A549 (cell line): ENCODE measurements at regions not wholly inside any gene's neighbourhood (a gene's known extent, or its start where the extent isn't known, plus 50 kb on each side); places are given as distances from the start of the nearest gene placed in this dataset.

ENCODE experiments used
- ATAC-seq, 2 experiments: fragments of 200-7000 bp in 1 of 2; fragments of >200 bp in 1 of 2; cut with Nextera tagmentation in 1 of 2; cut with Tn5 transposase in 1 of 2; 3 replicates each; pipeline versions ENCODE4 v1.8.0 to v1.9.1; 2018 to 2020; ENCODE audit warnings: mild to moderate bottlenecking in 1 of 2, moderate library complexity in 1 of 2
- CTCF ChIA-PET: fragments of 300-600 bp; sonication (Branson Sonifier 250); formaldehyde crosslinking; extraction: SDS; loops from one replicate; lab custom pipeline; 2021; ENCODE audit warnings: antibody characterized with exemption, inconsistent platforms; lab: Yijun Ruan, JAX
- POLR2A ChIA-PET: fragments of 350-600 bp; formaldehyde crosslinking; extraction: SDS; loops from one replicate; lab custom pipeline; 2021; ENCODE audit warnings: antibody characterized with exemption, inconsistent platforms; lab: Yijun Ruan, JAX
- DNase-seq, 2 experiments: peaks; one replicate each; pipeline versions ENCODE4 v3.0.0 to v3.0.0-alpha.2; 2011 to 2016; ENCODE audit warnings: low read depth in 1 of 2, low spot score in 1 of 2
- FAIRE-seq: peaks from 2 replicates; lab custom pipeline; 2011; peaks lifted over from hg19 to GRCh38; lab: Jason Lieb, UNC
- H3K27ac ChIP-seq, 2 experiments: fragments of >200 bp; sonication (Bioruptor Twin); formaldehyde crosslinking; 3 replicates each; pipeline ENCODE4 v1.5.1; 2016 to 2017
- H3K4me1 ChIP-seq: fragments of >200 bp; sonication (Bioruptor Twin); formaldehyde crosslinking; 3 replicates; pipeline ENCODE4 v1.6.1; 2016
- H3K4me2 ChIP-seq: fragments of >200 bp; sonication (Bioruptor Twin); formaldehyde crosslinking; 3 replicates; pipeline ENCODE4 v1.6.1; 2016
- H3K4me3 ChIP-seq: fragments of >200 bp; sonication (Bioruptor Twin); formaldehyde crosslinking; 3 replicates; pipeline ENCODE4 v1.5.1; 2016
- H3K9me3 ChIP-seq: fragments of >200 bp; sonication (Bioruptor Twin); formaldehyde crosslinking; 3 replicates; pipeline ENCODE4 v1.6.1; 2016
- BHLHE40 ChIP-seq: IDR thresholded peaks from 2 replicates; pipeline ENCODE4 v1.6.1; 2012; ENCODE audit warnings: low read depth, low read length, inconsistent platforms
- CEBPB ChIP-seq, 2 experiments: fragments of >200 bp in 1 of 2; sonication (Bioruptor Twin) in 1 of 2; formaldehyde crosslinking in 1 of 2; IDR thresholded peaks; 2 replicates each; pipeline ENCODE4 v1.6.1; 2012 to 2016
- CHD2 ChIP-seq: fragments of 150-350 bp; IDR thresholded peaks from 2 replicates; pipeline ENCODE4 v1.6.1; 2014; ENCODE audit warnings: low read length; ENCODE audit not compliant: partially characterized antibody
- EHF ChIP-seq: fragments of 250-450 bp; sonication (Bioruptor Pico); IDR thresholded peaks from 2 replicates; pipeline ENCODE4 v1.5.0; 2020; ENCODE audit warnings: mild to moderate bottlenecking
- EP300 ChIP-seq, 2 experiments: fragments of >200 bp; sonication (Bioruptor Twin); formaldehyde crosslinking; IDR thresholded peaks; 2 replicates in 1 of 2; 3 replicates in 1 of 2; pipeline ENCODE4 v1.6.1; 2016 to 2017
- ESRRA ChIP-seq: fragments of 150-350 bp; IDR thresholded peaks from 2 replicates; pipeline ENCODE4 v1.6.1; 2014; ENCODE audit warnings: mild to moderate bottlenecking, low read length, borderline replicate concordance
- GATA3 ChIP-seq: IDR thresholded peaks from 2 replicates; pipeline ENCODE4 v1.6.1; 2012; ENCODE audit warnings: borderline replicate concordance
- HDAC2 ChIP-seq: fragments of 200-600 bp; sonication (generic); IDR thresholded peaks from 2 replicates; pipeline ENCODE4 v1.6.1; 2016
- HEYL ChIP-seq: fragments of 250-450 bp; sonication (Bioruptor Pico); IDR thresholded peaks from 2 replicates; pipeline ENCODE4 v1.8.0; 2021; ENCODE audit warnings: mild to moderate bottlenecking, moderate library complexity
- HMGXB4 ChIP-seq: fragments of 250-450 bp; sonication (Bioruptor Pico); IDR thresholded peaks from 2 replicates; pipeline ENCODE4 v1.5.0; 2021; ENCODE audit warnings: mild to moderate bottlenecking, moderate library complexity, borderline replicate concordance
- JUN ChIP-seq, 2 experiments: fragments of >200 bp; sonication (Bioruptor Twin); formaldehyde crosslinking; IDR thresholded peaks; 2 replicates in 1 of 2; 3 replicates in 1 of 2; pipeline ENCODE4 v1.6.1; 2016 to 2017
- KDM5A ChIP-seq: fragments of 200-600 bp; sonication (generic); IDR thresholded peaks from 2 replicates; pipeline ENCODE4 v1.6.1; 2016; ENCODE audit warnings: antibody characterized with exemption, mild to moderate bottlenecking
- MAZ ChIP-seq: fragments of 150-350 bp; IDR thresholded peaks from 2 replicates; pipeline ENCODE4 v1.6.1; 2014; ENCODE audit warnings: antibody characterized with exemption, low read depth, low read length, borderline replicate concordance
- MYC ChIP-seq: IDR thresholded peaks from 2 replicates; pipeline ENCODE4 v1.6.1; 2012; ENCODE audit warnings: mild to moderate bottlenecking, inconsistent platforms, low read length, improper control_type of control experiment, borderline replicate concordance
- NPAS2 ChIP-seq: fragments of 250-450 bp; sonication (Bioruptor Pico); IDR thresholded peaks from 2 replicates; pipeline ENCODE4 v1.8.0; 2022; ENCODE audit warnings: mild to moderate bottlenecking, moderate library complexity, borderline replicate concordance
- PBX3 ChIP-seq: IDR thresholded peaks from 2 replicates; pipeline ENCODE4 v1.6.1; 2012
- PHF8 ChIP-seq: fragments of 200-600 bp; sonication (generic); IDR thresholded peaks from 2 replicates; pipeline ENCODE4 v1.6.1; 2016; ENCODE audit warnings: low read depth, mild to moderate bottlenecking, antibody characterized with exemption, moderate library complexity, borderline replicate concordance
- POLR2A ChIP-seq: IDR thresholded peaks from 2 replicates; pipeline ENCODE4 v1.6.1; 2012; ENCODE audit warnings: mild to moderate bottlenecking, low read length
- POLR2AphosphoS2 ChIP-seq: conservative IDR thresholded peaks from 2 replicates; pipeline ENCODE4 v1.6.1; 2012; ENCODE audit warnings: low read length, improper control_type of control experiment, inconsistent platforms
- RAD21 ChIP-seq, 2 experiments: fragments of >200 bp in 1 of 2; sonication (Bioruptor Twin) in 1 of 2; formaldehyde crosslinking in 1 of 2; IDR thresholded peaks in 1 of 2; conservative IDR thresholded peaks in 1 of 2; 2 replicates in 1 of 2; 3 replicates in 1 of 2; pipeline ENCODE4 v1.6.1; 2012 to 2018; ENCODE audit warnings: inconsistent platforms in 1 of 2
- RARB ChIP-seq: fragments of 250-450 bp; sonication (Bioruptor Pico); IDR thresholded peaks from 2 replicates; pipeline ENCODE4 v1.8.0; 2021; ENCODE audit warnings: mild to moderate bottlenecking, moderate library complexity
- TP53 ChIP-seq: fragments of 250-450 bp; sonication (Bioruptor Pico); IDR thresholded peaks from 2 replicates; pipeline ENCODE4 v1.5.0; 2021; ENCODE audit warnings: mild to moderate bottlenecking, moderate library complexity
- ZC3H11A ChIP-seq: fragments of 450-650 bp; IDR thresholded peaks from 2 replicates; pipeline ENCODE4 v1.6.1; 2014; ENCODE audit warnings: antibody characterized with exemption, mild to moderate bottlenecking
- WGBS: methylation state at CpG from one replicate; pipeline ENCODE4 v1.1.6; 2017; ENCODE audit errors: missing lambda C conversion rate; 5-methylcytosine and 5-hydroxymethylcytosine counted together
- TF ChIP-seq, protein P1 (sequence below): fragments of >200 bp; sonication (Bioruptor Twin); formaldehyde crosslinking; IDR thresholded peaks from 2 replicates; pipeline ENCODE4 v1.6.1; 2016
- TF ChIP-seq, protein P2 (sequence below): fragments of 200-600 bp; sonication (generic); IDR thresholded peaks from 2 replicates; pipeline ENCODE4 v1.6.1; 2016; ENCODE audit warnings: antibody characterized with exemption, mild to moderate bottlenecking, moderate library complexity

DNA sequence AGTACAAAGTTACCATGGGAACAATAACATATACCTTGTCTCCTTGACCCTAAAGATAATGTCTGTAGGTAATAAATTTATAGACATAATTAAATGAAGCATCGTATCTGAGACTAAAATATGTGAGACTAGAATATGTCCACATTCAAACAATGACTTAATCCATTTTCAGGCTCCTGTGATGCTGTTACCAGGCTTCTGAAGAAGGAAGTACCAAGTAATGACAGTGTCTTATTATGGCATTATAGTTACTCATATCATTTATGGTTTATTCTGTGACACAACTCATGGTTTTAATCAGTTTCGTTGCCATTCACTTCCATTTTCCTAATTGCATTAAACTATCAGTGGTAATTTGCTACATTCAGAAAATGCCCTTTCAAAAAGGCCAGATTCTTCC, 100.6 kb upstream of the GPM6B start:
- ATAC-seq = no peak
- DNase-seq = no peak
- H3K4me2 ChIP-seq = no peak overlapping the region
- POLR2A ChIA-PET = no interaction called here
- WGBS = 14% methylated on average over 2 of the region's 2 CpGs
- no peak overlapping the region for H3K27ac ChIP-seq
- FAIRE-seq = no peak
- no peaks in the 10 kb centered on the region for H3K4me1 ChIP-seq
- TF ChIP-seq PBX3 = no peak
- no peak for TF ChIP-seq MAZ
- no peak for TF ChIP-seq JUN (IDR thresholded peaks at IDR 0.05)
- TF ChIP-seq, protein P1, sequence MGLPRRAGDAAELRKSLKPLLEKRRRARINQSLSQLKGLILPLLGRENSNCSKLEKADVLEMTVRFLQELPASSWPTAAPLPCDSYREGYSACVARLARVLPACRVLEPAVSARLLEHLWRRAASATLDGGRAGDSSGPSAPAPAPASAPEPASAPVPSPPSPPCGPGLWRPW = no peak
- no peak for TF ChIP-seq NPAS2 (CRISPR knock-in tag)
- TF ChIP-seq, all 56 proteins: peak for 0
- CTCF ChIA-PET = no interaction called here
- Histone ChIP-seq H3K9me3 (no peaks in the 10 kb centered on the region), H3K4me3 (no peak overlapping the region)

DNA sequence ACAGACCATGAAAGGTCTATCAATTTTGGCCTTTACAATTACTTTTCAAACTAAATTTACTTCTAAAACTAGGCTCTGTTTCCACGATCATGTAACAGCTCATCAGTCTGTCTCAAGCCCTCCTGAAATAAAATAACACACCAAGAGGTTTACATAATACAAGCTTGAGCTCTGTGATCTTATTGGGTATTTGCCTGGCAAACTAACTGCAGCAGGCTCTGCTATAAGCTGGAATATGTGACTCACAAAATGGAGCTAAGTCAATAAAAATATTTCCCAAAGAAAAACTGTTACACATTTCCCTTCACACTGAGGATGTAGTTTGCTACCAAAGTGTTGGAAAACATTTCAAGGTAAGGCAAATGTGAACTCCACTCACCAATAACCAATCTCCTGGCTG, 94.7 kb upstream of the GPM6B start:
- Histone ChIP-seq H3K4me3 (no peak overlapping the region), H3K4me2 (no peak overlapping the region), H3K27ac (no peak overlapping the region), H3K4me1 (no peaks in the 10 kb centered on the region), H3K9me3 (no peaks in the 10 kb centered on the region)
- ChIA-PET CTCF (interaction anchor here (0.7 kb wide), 1 partner anchor 14 kb away, joined by 3 read pairs; no protein-coding TSS in a partner anchor), POLR2A (no interaction called here)
- ATAC-seq (no peak), DNase-seq (no peak), FAIRE-seq (no peak)
- 29% methylated on average over 1 of the region's 1 CpG for WGBS
- TF ChIP-seq ZC3H11A (no peak), JUN (IDR thresholded peaks at IDR 0.05) (no peak), RARB (no peak), HDAC2 (no peak), PHF8 (no peak), EP300 (IDR thresholded peaks at IDR 0.05) (no peak), PBX3 (no peak), CHD2 (no peak), POLR2A (no peak), KDM5A (no peak), GATA3 (no peak), ESRRA (no peak), HEYL (CRISPR knock-in tag) (no peak), TP53 (no peak), EHF (CRISPR knock-in tag) (no peak), CEBPB (IDR thresholded peaks at IDR 0.05) (no peak)
- TF ChIP-seq, protein P2, sequence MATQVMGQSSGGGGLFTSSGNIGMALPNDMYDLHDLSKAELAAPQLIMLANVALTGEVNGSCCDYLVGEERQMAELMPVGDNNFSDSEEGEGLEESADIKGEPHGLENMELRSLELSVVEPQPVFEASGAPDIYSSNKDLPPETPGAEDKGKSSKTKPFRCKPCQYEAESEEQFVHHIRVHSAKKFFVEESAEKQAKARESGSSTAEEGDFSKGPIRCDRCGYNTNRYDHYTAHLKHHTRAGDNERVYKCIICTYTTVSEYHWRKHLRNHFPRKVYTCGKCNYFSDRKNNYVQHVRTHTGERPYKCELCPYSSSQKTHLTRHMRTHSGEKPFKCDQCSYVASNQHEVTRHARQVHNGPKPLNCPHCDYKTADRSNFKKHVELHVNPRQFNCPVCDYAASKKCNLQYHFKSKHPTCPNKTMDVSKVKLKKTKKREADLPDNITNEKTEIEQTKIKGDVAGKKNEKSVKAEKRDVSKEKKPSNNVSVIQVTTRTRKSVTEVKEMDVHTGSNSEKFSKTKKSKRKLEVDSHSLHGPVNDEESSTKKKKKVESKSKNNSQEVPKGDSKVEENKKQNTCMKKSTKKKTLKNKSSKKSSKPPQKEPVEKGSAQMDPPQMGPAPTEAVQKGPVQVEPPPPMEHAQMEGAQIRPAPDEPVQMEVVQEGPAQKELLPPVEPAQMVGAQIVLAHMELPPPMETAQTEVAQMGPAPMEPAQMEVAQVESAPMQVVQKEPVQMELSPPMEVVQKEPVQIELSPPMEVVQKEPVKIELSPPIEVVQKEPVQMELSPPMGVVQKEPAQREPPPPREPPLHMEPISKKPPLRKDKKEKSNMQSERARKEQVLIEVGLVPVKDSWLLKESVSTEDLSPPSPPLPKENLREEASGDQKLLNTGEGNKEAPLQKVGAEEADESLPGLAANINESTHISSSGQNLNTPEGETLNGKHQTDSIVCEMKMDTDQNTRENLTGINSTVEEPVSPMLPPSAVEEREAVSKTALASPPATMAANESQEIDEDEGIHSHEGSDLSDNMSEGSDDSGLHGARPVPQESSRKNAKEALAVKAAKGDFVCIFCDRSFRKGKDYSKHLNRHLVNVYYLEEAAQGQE = no peak

DNA sequence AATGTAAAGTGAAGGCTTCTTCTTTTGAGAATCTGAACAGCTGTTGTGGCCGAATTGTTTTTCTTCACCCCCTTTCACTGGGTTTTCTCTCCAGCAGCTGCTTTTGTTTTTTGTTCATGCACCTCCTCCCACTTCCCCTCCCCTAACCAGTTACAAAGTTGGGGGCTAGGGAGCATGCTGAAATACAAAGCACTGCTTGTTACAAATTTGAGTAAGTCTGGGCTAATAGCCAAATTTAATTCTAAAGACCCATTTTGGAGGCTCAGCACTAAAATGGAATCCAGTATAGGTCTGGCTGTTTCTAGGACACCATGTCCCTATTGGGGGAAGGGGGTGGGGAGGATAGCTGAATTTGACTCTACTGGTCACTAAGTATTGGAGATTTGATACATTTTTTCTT, 89.2 kb upstream of the GPM6B start:
- FAIRE-seq = no peak
- ChIA-PET POLR2A (no interaction called here), CTCF (no interaction called here)
- no peaks in the 10 kb centered on the region for H3K4me1 ChIP-seq
- no peak for DNase-seq
- WGBS = 27% methylated on average over 1 of the region's 1 CpG
- no peak for ATAC-seq
- no peak overlapping the region for H3K27ac ChIP-seq
- no peaks in the 10 kb centered on the region for H3K9me3 ChIP-seq
- H3K4me2 ChIP-seq = no peak overlapping the region
- no peak overlapping the region for H3K4me3 ChIP-seq
- TF ChIP-seq MYC (no peak), RAD21 (conservative IDR thresholded peaks at IDR 0.05 in 1 of 2, IDR thresholded peaks at IDR 0.05 in 1 of 2) (no peak), BHLHE40 (no peak), POLR2AphosphoS2 (no peak), HMGXB4 (CRISPR knock-in tag) (no peak)
